ENCODE measurements at regions not wholly inside any gene's neighbourhood (a gene's known extent, or its start where the extent isn't known, plus 50 kb on each side); places are given as distances from the start of the nearest gene placed in this dataset.

- DNase-seq (ENCODE audit: low spot score): no peak
These were observed 65.0 kb upstream of the POU2AF1 start for GRCh38 chr11:111444040-111444439.

- DNase-seq (ENCODE audit: low spot score): no peak
These were observed 64.6 kb upstream of the POU2AF1 start for GRCh38 chr11:111443640-111444039.

- DNase-seq (ENCODE audit: low spot score): no peak
These were observed 64.0 kb upstream of the POU2AF1 start for GRCh38 chr11:111443032-111443431.

GRCh38 chr11:111441443-111441842, 62.4 kb upstream of the POU2AF1 start:
- DNase-seq (ENCODE audit: low spot score): peak; percentile 93

DNA sequence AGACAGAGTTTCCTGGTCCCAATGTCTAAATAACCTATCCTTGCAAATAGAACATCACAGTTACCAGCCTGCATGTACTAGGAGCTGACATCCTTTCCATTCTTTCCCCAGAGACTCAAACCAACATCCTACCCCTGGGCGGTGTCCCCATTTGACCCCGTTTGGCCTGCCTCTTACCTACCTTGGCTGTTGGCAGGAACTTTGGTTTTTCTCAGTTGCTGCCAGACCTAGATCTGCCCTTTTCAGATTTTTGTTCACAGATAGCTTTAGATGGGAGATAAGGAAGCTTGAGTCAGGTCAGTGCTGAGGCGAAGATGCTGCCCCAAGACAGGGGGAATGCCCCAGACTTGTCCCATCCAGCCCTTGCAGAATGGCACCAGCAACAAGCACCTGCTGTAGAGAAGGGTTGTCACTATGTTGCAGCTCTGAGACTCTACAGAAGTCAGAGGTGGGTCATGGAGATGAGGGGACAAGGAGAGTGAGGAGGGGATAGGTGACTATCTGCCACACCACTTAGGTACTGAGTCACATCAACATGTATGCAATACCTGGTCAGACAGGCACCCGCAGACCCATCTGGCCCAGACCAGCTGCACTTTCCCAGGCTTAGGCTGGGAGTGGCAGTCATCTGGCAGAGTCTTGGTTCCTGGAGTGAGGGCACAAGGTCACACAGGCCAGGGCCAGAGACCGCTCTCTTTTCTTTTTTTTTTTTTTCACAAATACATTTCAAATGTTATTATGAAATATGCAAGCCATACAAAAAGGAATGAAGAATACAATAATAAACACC, 61.5 kb upstream of the POU2AF1 start:
- DNase-seq (ENCODE audit: low spot score): no peak

- DNase-seq (ENCODE audit: low spot score): no peak
These were observed 60.8 kb upstream of the POU2AF1 start for GRCh38 chr11:111439901-111440300.

- DNase-seq (ENCODE audit: low spot score): no peak
These were observed 59.9 kb upstream of the POU2AF1 start for GRCh38 chr11:111438846-111439520.

- DNase-seq (ENCODE audit: low spot score): no peak
These were observed 59.1 kb upstream of the POU2AF1 start for GRCh38 chr11:111438168-111438567.

DNA sequence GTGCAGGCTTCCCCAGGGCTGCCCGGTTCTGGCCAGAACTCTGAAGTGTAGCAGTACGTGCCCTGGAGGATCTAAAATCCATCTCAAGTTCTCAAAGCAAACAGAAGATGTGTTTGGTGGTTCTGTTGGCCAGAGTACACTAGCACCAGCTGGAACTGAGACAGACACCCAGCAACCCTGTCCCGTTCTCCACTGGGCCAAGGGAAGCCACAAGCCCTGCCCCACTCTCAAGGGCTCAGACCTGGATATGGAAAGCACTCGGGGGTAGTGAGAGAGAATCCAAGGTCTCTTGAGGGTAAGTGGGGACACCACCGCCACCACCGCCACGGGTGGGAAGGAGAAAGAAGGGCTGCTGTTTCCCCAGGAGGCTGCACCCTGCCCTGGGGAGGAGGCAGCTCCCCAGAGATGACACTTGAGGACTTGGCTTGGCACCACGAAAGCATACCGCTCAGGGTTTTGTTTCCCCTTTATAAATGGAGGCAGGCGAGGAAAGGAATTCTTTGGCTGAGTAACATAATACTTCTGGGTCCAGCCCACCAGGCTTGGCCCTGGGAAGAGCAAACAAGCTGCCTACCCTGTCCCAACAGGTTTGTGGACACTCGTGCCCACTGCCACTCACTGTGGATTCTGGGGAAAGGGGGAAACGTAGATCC, 56.1 kb upstream of the POU2AF1 start:
- no peak for DNase-seq (ENCODE audit: low spot score)

DNA sequence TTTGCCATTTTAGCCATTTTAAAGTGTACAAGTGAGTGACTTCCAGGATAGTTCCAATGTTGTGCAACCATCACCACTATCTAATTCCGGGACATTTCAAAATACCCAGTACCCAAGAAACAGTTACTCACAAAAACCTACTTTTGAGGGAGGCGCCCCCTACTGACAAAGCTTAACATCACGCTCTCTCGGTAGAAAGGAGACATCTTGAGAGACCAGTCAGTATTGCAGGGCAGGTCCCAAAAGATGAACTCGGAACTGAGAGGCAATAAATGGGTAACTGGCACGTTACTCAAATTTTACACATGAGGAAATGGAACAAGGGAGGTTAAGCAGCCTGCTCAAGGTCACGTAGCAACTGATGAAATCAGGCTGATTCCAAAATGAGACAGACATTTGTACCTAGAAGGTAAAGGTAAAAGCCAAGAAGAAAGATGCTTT, 50.0 kb upstream of the POU2AF1 start:
- DNase-seq (ENCODE audit: low spot score): peak; percentile 43

Measured in umbilical cord (tissue), 1 donor.